Keratinocyte (primary cell): ENCODE measurements at regions not wholly inside any gene's neighbourhood (a gene's known extent, or its start where the extent isn't known, plus 50 kb on each side); places are given as distances from the start of the nearest gene placed in this dataset.

ENCODE experiments used
- DNase-seq: peaks from one replicate; pipeline ENCODE4 v3.0.0-alpha.2; 2011; ENCODE audit warnings: low read depth, missing footprints, low spot score
- FAIRE-seq: peaks from 2 replicates; lab custom pipeline; 2011; peaks lifted over from hg19 to GRCh38; lab: Jason Lieb, UNC
- H2AFZ ChIP-seq: 2 replicates; pipeline ENCODE4 v1.6.0; 2012; ENCODE audit warnings: low read length, control low read depth, inconsistent platforms; ENCODE audit not compliant: control insufficient read depth
- H3K27ac ChIP-seq: 2 replicates; pipeline ENCODE4 v1.5.1; 2011; ENCODE audit warnings: low read length; ENCODE audit not compliant: control insufficient read depth, insufficient read depth
- H3K27me3 ChIP-seq: 3 replicates; pipeline ENCODE4 v1.6.0; 2011; ENCODE audit warnings: low read length; ENCODE audit not compliant: control insufficient read depth, insufficient read depth; ENCODE audit errors: extremely low read depth
- H3K36me3 ChIP-seq, 2 experiments: 2 replicates in 1 of 2; 3 replicates in 1 of 2; pipeline ENCODE4 v1.5.1; 2011; ENCODE audit warnings: low read length in 2 of 2, mild to moderate bottlenecking in 1 of 2; ENCODE audit not compliant: control insufficient read depth in 2 of 2, insufficient read depth in 2 of 2; ENCODE audit errors: extremely low read depth in 1 of 2
- H3K4me1 ChIP-seq: 3 replicates; pipeline ENCODE4 v1.5.1; 2011; ENCODE audit warnings: low read length; ENCODE audit not compliant: control insufficient read depth, insufficient read depth; ENCODE audit errors: extremely low read depth
- H3K4me2 ChIP-seq: 3 replicates; pipeline ENCODE4 v1.6.0; 2011; ENCODE audit warnings: low read depth, low read length; ENCODE audit not compliant: control insufficient read depth, insufficient read depth; ENCODE audit errors: extremely low read depth
- H3K4me3 ChIP-seq, 3 experiments: fragments of 200-600 bp in 1 of 3; sonication (generic) in 1 of 3; 2 replicates in 2 of 3; 3 replicates in 1 of 3; pipeline ENCODE4 v1.5.1; 2011 to 2016; ENCODE audit warnings: low read length in 3 of 3, mild to moderate bottlenecking in 3 of 3, control low read depth in 2 of 3, inconsistent platforms in 1 of 3, low read depth in 1 of 3, mixed read lengths in 1 of 3, mixed run types in 1 of 3, moderate library complexity in 1 of 3; ENCODE audit not compliant: control insufficient read depth in 2 of 3, insufficient read depth in 2 of 3; ENCODE audit errors: extremely low read depth in 1 of 3
- H3K79me2 ChIP-seq: 2 replicates; pipeline ENCODE4 v1.6.0; 2012; ENCODE audit warnings: low read length; ENCODE audit not compliant: control insufficient read depth, insufficient read depth
- H3K9ac ChIP-seq: 3 replicates; pipeline ENCODE4 v1.6.0; 2011; ENCODE audit warnings: low read length; ENCODE audit not compliant: control insufficient read depth, insufficient read depth; ENCODE audit errors: extremely low read depth
- H3K9me1 ChIP-seq: 3 replicates; pipeline ENCODE4 v1.6.0; 2011; ENCODE audit warnings: low read length; ENCODE audit not compliant: control insufficient read depth, insufficient read depth; ENCODE audit errors: extremely low read depth
- H3K9me3 ChIP-seq: 2 replicates; pipeline ENCODE4 v1.5.1; 2012; ENCODE audit warnings: low read depth, low read length; ENCODE audit not compliant: control insufficient read depth
- H4K20me1 ChIP-seq: 3 replicates; pipeline ENCODE4 v1.6.0; 2011; ENCODE audit warnings: low read length; ENCODE audit not compliant: control insufficient read depth, insufficient read depth; ENCODE audit errors: extremely low read depth
- EZH2 ChIP-seq: IDR thresholded peaks from one replicate; pipeline ENCODE4 v1.6.1; 2012; ENCODE audit warnings: inconsistent platforms, mild to moderate bottlenecking, low read length, moderate library complexity
- dilution Hi-C: fragments of 300-500 bp; cut with MboI; formaldehyde crosslinking; loops from one replicate; pipeline ENCODE4 v1.7.0; 2020; ENCODE audit warnings: low sequenced_read_pairs; ENCODE audit not compliant: extremely low pct_ligation_motif_present
- TF ChIP-seq, protein P1 (sequence below), 3 experiments: IDR thresholded peaks in 1 of 3; conservative IDR thresholded peaks in 1 of 3; optimal IDR thresholded peaks in 1 of 3; 2 replicates in 2 of 3; 3 replicates in 1 of 3; pipeline versions ENCODE3 to v1.5.1; 2011; ENCODE audit warnings: low read length in 3 of 3, mild to moderate bottlenecking in 3 of 3, moderate library complexity in 2 of 3, control low read depth in 1 of 3, inconsistent platforms in 1 of 3; ENCODE audit not compliant: insufficient read depth in 2 of 3; ENCODE audit errors: extremely low read depth in 1 of 3

DNA sequence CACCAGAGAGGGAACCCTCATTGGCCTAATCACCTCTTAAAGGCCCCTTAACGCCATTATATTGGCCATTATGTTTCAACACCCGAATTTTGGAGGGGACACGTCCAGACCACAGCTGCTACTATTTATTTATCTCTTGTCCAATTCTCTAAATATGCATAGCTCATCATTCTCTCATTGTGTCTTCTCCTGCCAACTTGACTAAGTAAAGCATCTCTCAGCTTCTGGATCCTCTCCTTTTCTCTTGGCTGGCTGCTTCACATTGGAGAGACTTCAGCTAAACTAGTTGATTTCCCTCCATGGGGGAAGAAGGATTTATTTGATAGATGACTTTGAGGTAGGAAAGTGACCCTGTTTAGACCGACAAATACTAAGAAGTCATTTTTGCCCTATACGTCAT, 120.4 kb upstream of the KRR1 start:
- dilution Hi-C loops = no loop called here
- H3K9me3 ChIP-seq = no peaks in the 10 kb centered on the region
- no peaks in the 10 kb centered on the region for H3K9me1 ChIP-seq
- no peaks in the 10 kb centered on the region for H3K27me3 ChIP-seq
- H4K20me1 ChIP-seq = no peaks in the 10 kb centered on the region
- no peaks in the 10 kb centered on the region for H3K79me2 ChIP-seq
- H3K4me3 ChIP-seq = no peak overlapping the region
- TF ChIP-seq EZH2 = no peak
- TF ChIP-seq, protein P1, sequence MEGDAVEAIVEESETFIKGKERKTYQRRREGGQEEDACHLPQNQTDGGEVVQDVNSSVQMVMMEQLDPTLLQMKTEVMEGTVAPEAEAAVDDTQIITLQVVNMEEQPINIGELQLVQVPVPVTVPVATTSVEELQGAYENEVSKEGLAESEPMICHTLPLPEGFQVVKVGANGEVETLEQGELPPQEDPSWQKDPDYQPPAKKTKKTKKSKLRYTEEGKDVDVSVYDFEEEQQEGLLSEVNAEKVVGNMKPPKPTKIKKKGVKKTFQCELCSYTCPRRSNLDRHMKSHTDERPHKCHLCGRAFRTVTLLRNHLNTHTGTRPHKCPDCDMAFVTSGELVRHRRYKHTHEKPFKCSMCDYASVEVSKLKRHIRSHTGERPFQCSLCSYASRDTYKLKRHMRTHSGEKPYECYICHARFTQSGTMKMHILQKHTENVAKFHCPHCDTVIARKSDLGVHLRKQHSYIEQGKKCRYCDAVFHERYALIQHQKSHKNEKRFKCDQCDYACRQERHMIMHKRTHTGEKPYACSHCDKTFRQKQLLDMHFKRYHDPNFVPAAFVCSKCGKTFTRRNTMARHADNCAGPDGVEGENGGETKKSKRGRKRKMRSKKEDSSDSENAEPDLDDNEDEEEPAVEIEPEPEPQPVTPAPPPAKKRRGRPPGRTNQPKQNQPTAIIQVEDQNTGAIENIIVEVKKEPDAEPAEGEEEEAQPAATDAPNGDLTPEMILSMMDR (optimal IDR thresholded peaks at IDR 0.05 in 1 of 3, IDR thresholded peaks at IDR 0.05 in 1 of 3, conservative IDR thresholded peaks at IDR 0.05 in 1 of 3; ENCODE audit: extremely low read depth in 1 of 3, insufficient read depth in 2 of 3, low read length in 3 of 3) = no peak
- H3K36me3 ChIP-seq = no peaks in the 10 kb centered on the region
- no peak overlapping the region for H3K9ac ChIP-seq
- H3K27ac ChIP-seq = no peak overlapping the region
- H3K4me1 ChIP-seq = peaks cover 7% of the 10 kb centered on the region
- DNase-seq (no peak), FAIRE-seq (no peak)
- H3K4me2 ChIP-seq = no peak overlapping the region
- no peak overlapping the region for H2AFZ ChIP-seq

DNA sequence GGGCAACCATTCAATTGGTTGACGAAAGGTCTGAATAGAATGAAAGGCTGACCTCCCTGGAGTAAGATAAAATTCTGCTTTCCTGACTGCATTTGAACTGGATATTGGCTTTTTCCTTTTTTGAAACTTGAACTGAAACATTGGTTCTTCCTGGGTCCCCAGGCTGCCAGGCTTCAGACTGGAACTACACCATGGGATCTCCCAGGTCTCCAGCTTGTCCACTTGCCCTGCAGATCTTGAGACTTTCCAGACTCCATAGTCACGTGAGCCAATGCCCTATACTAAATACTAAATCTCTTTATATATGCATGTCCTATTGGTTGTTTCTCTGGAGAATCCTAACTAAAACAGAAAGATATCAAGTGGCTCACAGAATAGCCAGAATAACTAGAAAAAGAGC, 118.7 kb upstream of the KRR1 start:
- TF ChIP-seq, protein P1 (optimal IDR thresholded peaks at IDR 0.05 in 1 of 3, IDR thresholded peaks at IDR 0.05 in 1 of 3, conservative IDR thresholded peaks at IDR 0.05 in 1 of 3; ENCODE audit: extremely low read depth in 1 of 3, insufficient read depth in 2 of 3, low read length in 3 of 3) = no peak
- TF ChIP-seq EZH2 = no peak
- DNase-seq (no peak), FAIRE-seq (no peak)
- Histone ChIP-seq H3K27ac (no peak overlapping the region), H2AFZ (no peak overlapping the region), H3K4me3 (no peak overlapping the region), H3K79me2 (no peaks in the 10 kb centered on the region), H3K9ac (no peak overlapping the region), H3K9me3 (no peaks in the 10 kb centered on the region), H3K4me1 (no peaks in the 10 kb centered on the region), H4K20me1 (no peaks in the 10 kb centered on the region), H3K36me3 (no peaks in the 10 kb centered on the region), H3K9me1 (no peaks in the 10 kb centered on the region), H3K27me3 (no peaks in the 10 kb centered on the region), H3K4me2 (no peak overlapping the region)
- dilution Hi-C loops = no loop called here
